RWPE1 (cell line): ENCODE measurements at regions not wholly inside any gene's neighbourhood (a gene's known extent, or its start where the extent isn't known, plus 50 kb on each side); places are given as distances from the start of the nearest gene placed in this dataset.

Experiments used
- CTCF ChIA-PET: fragments of 350-600 bp; sonication (Branson Sonifier 250); formaldehyde crosslinking; extraction: SDS; loops from one replicate; lab custom pipeline; 2021; lab: Yijun Ruan, JAX
- POLR2A ChIA-PET: fragments of 400-600 bp; formaldehyde crosslinking; extraction: SDS; loops from one replicate; lab custom pipeline; 2020; ENCODE audit warnings: antibody characterized with exemption; ENCODE audit not compliant: low non-redundant PET; lab: Yijun Ruan, JAX
- DNase-seq: peaks from one replicate; pipeline ENCODE4 v3.0.0; 2012; ENCODE audit warnings: low spot score
- H3K27ac ChIP-seq: fragments of 450-650 bp; 2 replicates; pipeline ENCODE4 v1.5.1; 2017
- TF ChIP-seq, protein P1 (sequence below): fragments of 450-650 bp; conservative IDR thresholded peaks from 2 replicates; pipeline ENCODE4 v1.5.1; 2017; ENCODE audit warnings: low read depth, mild to moderate bottlenecking

DNA sequence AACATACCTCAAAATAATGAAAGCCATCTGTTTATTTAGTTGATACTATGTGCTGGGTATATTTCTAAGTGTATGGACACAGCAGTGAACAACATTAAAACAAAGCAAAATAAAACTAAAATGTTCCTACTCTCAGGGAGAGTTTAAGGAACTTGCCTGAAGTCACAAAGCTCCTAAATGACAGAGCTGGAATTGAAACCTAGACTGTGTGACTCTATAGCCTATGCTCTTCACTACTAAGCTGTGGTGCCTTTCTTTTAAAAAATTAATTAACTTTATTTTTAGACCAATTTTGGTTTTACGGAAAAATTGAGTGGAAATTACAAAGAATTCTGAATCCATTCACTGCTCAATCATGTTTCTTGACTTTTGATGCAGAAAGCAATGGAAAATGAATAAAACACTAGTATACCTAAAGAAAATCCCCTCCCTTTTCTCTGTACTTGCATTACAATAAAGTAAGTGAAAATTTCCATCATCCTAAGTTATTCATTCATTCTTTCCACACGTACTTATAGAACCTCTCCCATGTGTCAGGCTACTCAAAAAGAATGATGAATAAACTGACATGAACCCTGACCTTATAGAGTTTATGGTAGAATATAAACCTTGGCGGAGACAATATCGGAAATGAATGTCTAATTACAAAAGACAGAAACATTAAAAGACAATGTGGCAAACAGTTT is 189.8 kb upstream of the RBMS3 start:
- TF ChIP-seq, protein P1, sequence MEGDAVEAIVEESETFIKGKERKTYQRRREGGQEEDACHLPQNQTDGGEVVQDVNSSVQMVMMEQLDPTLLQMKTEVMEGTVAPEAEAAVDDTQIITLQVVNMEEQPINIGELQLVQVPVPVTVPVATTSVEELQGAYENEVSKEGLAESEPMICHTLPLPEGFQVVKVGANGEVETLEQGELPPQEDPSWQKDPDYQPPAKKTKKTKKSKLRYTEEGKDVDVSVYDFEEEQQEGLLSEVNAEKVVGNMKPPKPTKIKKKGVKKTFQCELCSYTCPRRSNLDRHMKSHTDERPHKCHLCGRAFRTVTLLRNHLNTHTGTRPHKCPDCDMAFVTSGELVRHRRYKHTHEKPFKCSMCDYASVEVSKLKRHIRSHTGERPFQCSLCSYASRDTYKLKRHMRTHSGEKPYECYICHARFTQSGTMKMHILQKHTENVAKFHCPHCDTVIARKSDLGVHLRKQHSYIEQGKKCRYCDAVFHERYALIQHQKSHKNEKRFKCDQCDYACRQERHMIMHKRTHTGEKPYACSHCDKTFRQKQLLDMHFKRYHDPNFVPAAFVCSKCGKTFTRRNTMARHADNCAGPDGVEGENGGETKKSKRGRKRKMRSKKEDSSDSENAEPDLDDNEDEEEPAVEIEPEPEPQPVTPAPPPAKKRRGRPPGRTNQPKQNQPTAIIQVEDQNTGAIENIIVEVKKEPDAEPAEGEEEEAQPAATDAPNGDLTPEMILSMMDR: no peak
- ChIA-PET POLR2A (no interaction called here), CTCF (no interaction called here)
- DNase-seq: no peak
- no peak overlapping the region for H3K27ac ChIP-seq

DNA sequence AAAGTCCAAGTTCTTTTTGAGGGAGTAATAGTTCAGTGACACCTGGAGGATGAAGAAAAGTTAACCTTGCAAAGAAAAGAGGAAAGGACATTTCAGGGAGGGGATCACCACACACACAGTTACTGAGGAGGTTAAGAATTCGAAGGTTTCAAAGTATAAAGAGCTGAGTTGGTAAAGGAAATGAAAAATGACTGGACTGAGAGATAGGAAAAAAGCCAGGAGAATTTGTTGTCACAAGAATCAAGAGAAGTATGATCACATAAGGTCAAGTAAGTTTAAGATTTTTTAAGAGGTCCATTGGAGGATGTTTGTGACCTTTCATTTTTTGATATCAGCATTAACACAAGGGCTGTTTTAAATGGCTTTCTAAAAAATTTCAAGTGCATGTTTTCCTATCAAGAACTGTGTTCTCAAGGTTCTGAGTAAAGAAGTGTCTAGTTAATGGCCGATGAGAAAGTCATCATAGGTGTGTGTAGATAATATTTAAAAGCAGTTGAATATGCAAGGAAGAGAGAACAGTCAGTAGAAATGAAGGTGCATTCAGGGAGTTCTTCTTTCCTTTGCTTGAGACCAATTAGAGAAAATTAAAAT is 189.2 kb upstream of the RBMS3 start:
- TF ChIP-seq, protein P1: no peak
- ChIA-PET POLR2A (no interaction called here), CTCF (no interaction called here)
- DNase-seq: no peak
- H3K27ac ChIP-seq: no peak overlapping the region

DNA sequence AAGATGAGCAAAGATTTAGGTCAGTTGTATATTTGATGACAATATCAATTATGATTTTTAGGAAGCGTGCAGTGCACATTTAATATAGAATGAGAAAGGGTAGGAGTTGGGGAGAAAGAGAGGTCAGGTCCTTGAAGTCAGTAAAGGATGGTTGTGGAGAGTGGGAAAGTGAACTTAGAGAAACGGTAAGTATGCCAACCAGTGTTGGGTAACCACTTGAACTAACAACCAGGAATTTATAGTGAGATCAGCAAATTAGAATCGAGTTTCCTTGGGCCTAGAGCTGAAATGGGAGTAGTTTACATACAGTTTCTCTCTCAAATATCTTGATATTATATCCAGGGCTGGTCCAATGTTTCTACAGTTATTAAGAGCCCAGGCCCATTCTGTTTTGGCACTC is 188.5 kb upstream of the RBMS3 start:
- ChIA-PET CTCF (no interaction called here), POLR2A (no interaction called here)
- no peak overlapping the region for H3K27ac ChIP-seq
- TF ChIP-seq, protein P1: no peak
- DNase-seq: no peak

DNA sequence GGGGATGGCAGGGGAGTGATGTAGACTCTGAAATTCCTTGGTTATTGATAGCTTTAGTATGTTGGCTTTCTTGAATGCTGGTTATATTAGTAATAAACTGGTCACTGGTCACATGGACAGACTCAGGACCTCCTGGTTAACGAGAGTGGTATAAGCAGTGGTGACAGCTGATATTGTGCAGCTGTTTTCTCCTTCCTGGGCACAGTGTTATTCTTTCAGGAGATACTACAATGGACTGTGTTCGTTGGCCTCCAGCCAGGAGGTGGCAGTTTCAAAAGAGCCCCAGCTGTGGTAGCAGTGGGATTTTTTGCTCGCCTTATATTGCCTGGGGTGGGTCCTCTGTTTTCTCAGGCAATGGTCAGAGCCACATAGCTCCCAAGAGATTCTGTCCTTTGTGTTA is 181.6 kb upstream of the RBMS3 start:
- POLR2A ChIA-PET: no interaction called here
- CTCF ChIA-PET: no interaction called here
- TF ChIP-seq, protein P1: no peak
- no peak overlapping the region for H3K27ac ChIP-seq
- DNase-seq: no peak

DNA sequence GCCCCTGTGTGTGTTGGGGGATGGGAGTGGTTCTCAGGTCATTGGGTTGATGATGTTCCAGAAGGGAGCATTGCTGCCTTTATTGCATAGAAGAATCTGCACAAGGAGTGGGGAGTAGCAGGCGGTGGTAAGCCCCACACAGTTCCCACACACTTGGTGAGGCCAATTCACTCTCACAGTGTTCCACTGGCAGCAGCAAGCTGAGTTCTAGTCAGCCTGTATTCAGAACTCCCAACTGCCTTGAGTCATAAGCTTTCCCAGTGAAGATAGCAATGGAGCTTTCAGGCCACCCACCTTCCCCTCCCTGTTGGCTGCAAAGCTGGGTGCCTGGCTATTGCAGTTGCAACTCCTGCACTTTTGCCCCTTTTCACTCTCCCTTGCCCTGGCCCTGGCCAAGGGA is 181.1 kb upstream of the RBMS3 start:
- CTCF ChIA-PET: no interaction called here
- no peak overlapping the region for H3K27ac ChIP-seq
- no peak for DNase-seq
- POLR2A ChIA-PET: no interaction called here
- TF ChIP-seq, protein P1: no peak

DNA sequence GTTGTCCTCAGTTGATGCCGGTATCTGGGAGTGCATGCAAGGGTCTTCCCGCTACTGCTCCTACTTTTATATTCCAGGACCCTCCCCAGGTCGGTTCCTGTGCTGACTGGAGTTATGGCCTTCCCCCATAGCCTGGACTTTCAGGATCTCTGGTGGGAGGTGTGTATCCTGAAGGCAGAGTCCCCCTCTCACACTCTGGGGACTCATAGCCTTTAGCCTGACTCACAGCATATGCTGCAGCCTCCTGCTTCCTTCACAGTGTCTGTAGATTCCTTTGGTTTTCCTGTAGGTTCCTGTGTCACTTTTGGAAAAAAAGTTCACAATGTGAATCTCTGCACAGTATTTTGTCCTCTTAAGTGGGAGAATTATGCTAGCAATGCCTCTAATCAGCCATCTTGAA is 180.6 kb upstream of the RBMS3 start:
- H3K27ac ChIP-seq: no peak overlapping the region
- ChIA-PET CTCF (no interaction called here), POLR2A (no interaction called here)
- TF ChIP-seq, protein P1: no peak
- DNase-seq: no peak
